ENCODE measurements at regions not wholly inside any gene's neighbourhood (a gene's known extent, or its start where the extent isn't known, plus 50 kb on each side); places are given as distances from the start of the nearest gene placed in this dataset.

GRCh38 chr13:67740871-67741535 is 510.9 kb upstream of the PCDH9 start:
- 83 to 90% methylated on average over 4 of the region's 4 CpGs for WGBS, 2 experiments
- H3K4me1 ChIP-seq (ENCODE audit: control insufficient read depth, insufficient read depth, low read length): peaks cover 6% of the 10 kb centered on the region
- H3K4me3 ChIP-seq (ENCODE audit: insufficient read depth, low read depth, low read length): no peak overlapping the region
- H3K9me3 ChIP-seq (ENCODE audit: control insufficient read depth, low read length): no peaks in the 10 kb centered on the region
- H3K27ac ChIP-seq (ENCODE audit: insufficient read depth, low read depth, low read length, poor library complexity, severe bottlenecking): no peak overlapping the region
- no peaks in the 10 kb centered on the region for H3K27me3 ChIP-seq (ENCODE audit: control insufficient read depth, insufficient read depth, low read length, poor library complexity, severe bottlenecking)
- no peaks in the 10 kb centered on the region for H3K36me3 ChIP-seq (ENCODE audit: control insufficient read depth, insufficient read depth, low read length)

GRCh38 chr13:67736646-67737420 is 506.7 kb upstream of the PCDH9 start:
- H3K36me3 ChIP-seq (ENCODE audit: control insufficient read depth, insufficient read depth, low read length): no peaks in the 10 kb centered on the region
- H3K27me3 ChIP-seq (ENCODE audit: control insufficient read depth, insufficient read depth, low read length, poor library complexity, severe bottlenecking): no peaks in the 10 kb centered on the region
- peaks cover 6% of the 10 kb centered on the region for H3K4me1 ChIP-seq (ENCODE audit: control insufficient read depth, insufficient read depth, low read length)
- H3K27ac ChIP-seq (ENCODE audit: insufficient read depth, low read depth, low read length, poor library complexity, severe bottlenecking): no peak overlapping the region
- H3K4me3 ChIP-seq (ENCODE audit: insufficient read depth, low read depth, low read length): no peak overlapping the region
- WGBS, 2 experiments: 5 to 27% methylated on average over 2 to 4 of the region's 4 CpGs
- no peaks in the 10 kb centered on the region for H3K9me3 ChIP-seq (ENCODE audit: control insufficient read depth, low read length)

GRCh38 chr13:67735651-67736050 is 505.5 kb upstream of the PCDH9 start:
- no peaks in the 10 kb centered on the region for H3K36me3 ChIP-seq (ENCODE audit: control insufficient read depth, insufficient read depth, low read length)
- no peaks in the 10 kb centered on the region for H3K27me3 ChIP-seq (ENCODE audit: control insufficient read depth, insufficient read depth, low read length, poor library complexity, severe bottlenecking)
- H3K4me1 ChIP-seq (ENCODE audit: control insufficient read depth, insufficient read depth, low read length): peaks cover 6% of the 10 kb centered on the region
- H3K9me3 ChIP-seq (ENCODE audit: control insufficient read depth, low read length): no peaks in the 10 kb centered on the region
- no peak overlapping the region for H3K27ac ChIP-seq (ENCODE audit: insufficient read depth, low read depth, low read length, poor library complexity, severe bottlenecking)
- no peak overlapping the region for H3K4me3 ChIP-seq (ENCODE audit: insufficient read depth, low read depth, low read length)
- WGBS, 2 experiments: 100% methylated on average over 1 of the region's 1 CpG

GRCh38 chr13:67726979-67727378 is 496.8 kb upstream of the PCDH9 start:
- H3K27me3 ChIP-seq (ENCODE audit: control insufficient read depth, insufficient read depth, low read length, poor library complexity, severe bottlenecking): no peaks in the 10 kb centered on the region
- H3K4me1 ChIP-seq (ENCODE audit: control insufficient read depth, insufficient read depth, low read length): no peaks in the 10 kb centered on the region
- H3K27ac ChIP-seq (ENCODE audit: insufficient read depth, low read depth, low read length, poor library complexity, severe bottlenecking): no peak overlapping the region
- no peaks in the 10 kb centered on the region for H3K36me3 ChIP-seq (ENCODE audit: control insufficient read depth, insufficient read depth, low read length)
- no peak overlapping the region for H3K4me3 ChIP-seq (ENCODE audit: insufficient read depth, low read depth, low read length)
- 79 to 87% methylated on average over 3 of the region's 3 CpGs for WGBS, 2 experiments
- peaks cover 2% of the 10 kb centered on the region for H3K9me3 ChIP-seq (ENCODE audit: control insufficient read depth, low read length)

GRCh38 chr13:67725999-67726398 is 495.9 kb upstream of the PCDH9 start:
- Histone ChIP-seq H3K27me3 (ENCODE audit: control insufficient read depth, insufficient read depth, low read length, poor library complexity, severe bottlenecking) (no peaks in the 10 kb centered on the region), H3K4me1 (ENCODE audit: control insufficient read depth, insufficient read depth, low read length) (no peaks in the 10 kb centered on the region), H3K9me3 (ENCODE audit: control insufficient read depth, low read length) (peaks cover 2% of the 10 kb centered on the region), H3K36me3 (ENCODE audit: control insufficient read depth, insufficient read depth, low read length) (no peaks in the 10 kb centered on the region), H3K4me3 (ENCODE audit: insufficient read depth, low read depth, low read length) (no peak overlapping the region), H3K27ac (ENCODE audit: insufficient read depth, low read depth, low read length, poor library complexity, severe bottlenecking) (no peak overlapping the region)
- WGBS, 2 experiments: 80 to 100% methylated on average over 1 of the region's 2 CpGs

GRCh38 chr13:67713571-67713970 is 483.4 kb upstream of the PCDH9 start:
- Histone ChIP-seq H3K27ac (ENCODE audit: insufficient read depth, low read depth, low read length, poor library complexity, severe bottlenecking) (no peak overlapping the region), H3K36me3 (ENCODE audit: control insufficient read depth, insufficient read depth, low read length) (no peaks in the 10 kb centered on the region), H3K9me3 (ENCODE audit: control insufficient read depth, low read length) (no peaks in the 10 kb centered on the region), H3K4me3 (ENCODE audit: insufficient read depth, low read depth, low read length) (no peak overlapping the region), H3K4me1 (ENCODE audit: control insufficient read depth, insufficient read depth, low read length) (no peaks in the 10 kb centered on the region), H3K27me3 (ENCODE audit: control insufficient read depth, insufficient read depth, low read length, poor library complexity, severe bottlenecking) (no peaks in the 10 kb centered on the region)
- 100% methylated on average over 1 of the region's 1 CpG for WGBS, 2 experiments

- 88 to 89% methylated on average over 3 of the region's 3 CpGs for WGBS, 2 experiments
- no peaks in the 10 kb centered on the region for H3K36me3 ChIP-seq (ENCODE audit: control insufficient read depth, insufficient read depth, low read length)
- H3K4me3 ChIP-seq (ENCODE audit: insufficient read depth, low read depth, low read length): no peak overlapping the region
- no peaks in the 10 kb centered on the region for H3K9me3 ChIP-seq (ENCODE audit: control insufficient read depth, low read length)
- no peaks in the 10 kb centered on the region for H3K27me3 ChIP-seq (ENCODE audit: control insufficient read depth, insufficient read depth, low read length, poor library complexity, severe bottlenecking)
- no peak overlapping the region for H3K27ac ChIP-seq (ENCODE audit: insufficient read depth, low read depth, low read length, poor library complexity, severe bottlenecking)
- no peaks in the 10 kb centered on the region for H3K4me1 ChIP-seq (ENCODE audit: control insufficient read depth, insufficient read depth, low read length)
These were observed 466.6 kb upstream of the PCDH9 start for GRCh38 chr13:67696775-67697174.

GRCh38 chr13:67664502-67664901 is 434.4 kb upstream of the PCDH9 start:
- H3K4me3 ChIP-seq (ENCODE audit: insufficient read depth, low read depth, low read length): no peak overlapping the region
- no peak overlapping the region for H3K27ac ChIP-seq (ENCODE audit: insufficient read depth, low read depth, low read length, poor library complexity, severe bottlenecking)
- WGBS, 2 experiments: 84 to 87% methylated on average over 2 of the region's 2 CpGs
- H3K27me3 ChIP-seq (ENCODE audit: control insufficient read depth, insufficient read depth, low read length, poor library complexity, severe bottlenecking): no peaks in the 10 kb centered on the region
- no peaks in the 10 kb centered on the region for H3K36me3 ChIP-seq (ENCODE audit: control insufficient read depth, insufficient read depth, low read length)
- no peaks in the 10 kb centered on the region for H3K4me1 ChIP-seq (ENCODE audit: control insufficient read depth, insufficient read depth, low read length)
- no peaks in the 10 kb centered on the region for H3K9me3 ChIP-seq (ENCODE audit: control insufficient read depth, low read length)

GRCh38 chr13:67662997-67663396 is 432.9 kb upstream of the PCDH9 start:
- no peak overlapping the region for H3K27ac ChIP-seq (ENCODE audit: insufficient read depth, low read depth, low read length, poor library complexity, severe bottlenecking)
- H3K36me3 ChIP-seq (ENCODE audit: control insufficient read depth, insufficient read depth, low read length): no peaks in the 10 kb centered on the region
- no peak overlapping the region for H3K4me3 ChIP-seq (ENCODE audit: insufficient read depth, low read depth, low read length)
- no peaks in the 10 kb centered on the region for H3K27me3 ChIP-seq (ENCODE audit: control insufficient read depth, insufficient read depth, low read length, poor library complexity, severe bottlenecking)
- 96 to 97% methylated on average over 2 of the region's 3 CpGs for WGBS, 2 experiments
- H3K9me3 ChIP-seq (ENCODE audit: control insufficient read depth, low read length): no peaks in the 10 kb centered on the region
- no peaks in the 10 kb centered on the region for H3K4me1 ChIP-seq (ENCODE audit: control insufficient read depth, insufficient read depth, low read length)

- 86 to 90% methylated on average over 1 of the region's 3 CpGs for WGBS, 2 experiments
- Histone ChIP-seq H3K4me3 (ENCODE audit: insufficient read depth, low read depth, low read length) (no peak overlapping the region), H3K9me3 (ENCODE audit: control insufficient read depth, low read length) (no peaks in the 10 kb centered on the region), H3K27ac (ENCODE audit: insufficient read depth, low read depth, low read length, poor library complexity, severe bottlenecking) (no peak overlapping the region), H3K27me3 (ENCODE audit: control insufficient read depth, insufficient read depth, low read length, poor library complexity, severe bottlenecking) (no peaks in the 10 kb centered on the region), H3K36me3 (ENCODE audit: control insufficient read depth, insufficient read depth, low read length) (no peaks in the 10 kb centered on the region), H3K4me1 (ENCODE audit: control insufficient read depth, insufficient read depth, low read length) (no peaks in the 10 kb centered on the region)
These were observed 422.8 kb upstream of the PCDH9 start for GRCh38 chr13:67652887-67653286.
